ENCODE measurements at regions not wholly inside any gene's neighbourhood (a gene's known extent, or its start where the extent isn't known, plus 50 kb on each side); places are given as distances from the start of the nearest gene placed in this dataset.
A peak's percentile ranks its signal among the peaks of the same experiment; 100 is the strongest.
"Not testable (repeated sequence)": the region's sequence is repeated elsewhere in the genome, so short reads cannot be mapped to it uniquely, and the experiment has no call there.

DNA sequence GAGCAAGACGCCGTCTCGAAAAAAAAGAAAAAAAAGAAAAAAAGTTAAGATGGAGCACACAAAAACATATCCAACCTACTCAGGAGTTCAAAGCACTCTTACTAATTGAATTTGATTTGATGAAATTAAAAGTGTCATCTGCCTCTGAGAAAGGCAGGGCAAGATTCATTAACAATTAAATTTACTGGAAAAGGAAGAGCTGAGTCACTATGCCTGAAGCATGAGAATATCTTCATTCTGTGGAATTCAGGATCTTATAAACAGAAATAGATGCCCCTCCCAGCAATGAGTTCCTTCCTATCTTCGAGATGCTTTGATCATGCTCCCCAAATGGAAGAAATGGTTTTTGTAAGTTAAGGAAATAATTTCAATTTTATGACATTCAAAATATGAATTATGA, 61.0 kb upstream of the ST3GAL6 start:
- DNase-seq (ENCODE audit: low spot score): peak; percentile 20

DNA sequence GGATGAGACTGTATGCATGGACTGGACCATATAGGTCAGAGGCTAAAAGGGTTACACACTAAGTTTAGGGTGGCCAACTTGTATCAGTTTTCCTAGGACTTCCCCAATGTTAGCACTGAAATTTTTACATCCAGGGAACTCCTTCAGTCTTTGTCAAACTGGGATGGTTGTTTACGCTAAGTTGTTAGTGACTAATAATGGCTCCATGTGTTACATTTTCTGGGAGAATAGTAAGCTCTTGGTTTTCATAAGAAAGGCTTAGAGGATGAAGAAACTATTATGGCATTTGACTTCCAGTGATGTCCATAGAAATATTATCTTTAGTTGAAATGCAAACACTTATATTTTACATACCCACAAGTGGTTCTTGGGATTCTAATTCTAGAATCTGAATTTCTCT, 57.9 kb upstream of the ST3GAL6 start:
- no peak for DNase-seq (ENCODE audit: low spot score)

DNA sequence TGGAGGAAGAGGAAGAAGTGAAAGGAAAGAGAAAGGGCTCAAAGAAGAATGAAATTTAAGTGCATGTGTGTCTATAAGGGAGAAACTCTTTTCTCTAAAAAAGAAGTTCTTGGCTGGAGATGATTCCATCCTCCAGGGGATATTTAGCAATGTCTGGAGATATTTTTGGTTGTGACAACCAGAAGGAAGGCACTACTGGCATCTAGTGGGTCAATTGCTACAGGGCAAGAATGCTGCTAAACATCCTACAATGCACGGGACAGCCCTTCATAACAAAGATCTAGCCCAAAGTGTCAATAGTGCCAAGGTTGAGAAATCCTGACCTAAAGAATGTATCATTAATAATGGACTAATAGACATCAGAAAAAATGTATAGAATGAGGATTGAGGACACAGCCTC, 57.4 kb upstream of the ST3GAL6 start:
- DNase-seq (ENCODE audit: low spot score): no peak

DNA sequence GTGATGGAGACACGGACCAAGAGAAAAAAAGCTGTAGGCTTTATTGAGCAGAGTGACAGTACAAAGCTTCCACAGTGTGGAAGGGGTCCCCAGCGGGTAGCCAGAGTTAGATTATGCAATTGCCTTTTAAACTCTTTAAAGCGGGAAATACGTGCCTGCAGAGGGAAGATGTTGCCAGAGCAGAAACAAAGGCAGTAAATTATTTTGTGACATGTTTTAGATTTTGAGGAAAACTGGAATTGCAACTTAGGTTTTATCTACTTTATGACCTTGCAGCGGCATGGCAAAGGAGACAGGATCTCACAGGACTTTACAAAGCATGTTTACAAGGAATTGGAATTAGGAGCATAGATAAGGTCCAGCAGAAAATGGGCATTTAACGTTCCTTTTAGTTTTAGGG, 54.5 kb upstream of the ST3GAL6 start:
- DNase-seq (ENCODE audit: low spot score): peak; percentile 48

DNA sequence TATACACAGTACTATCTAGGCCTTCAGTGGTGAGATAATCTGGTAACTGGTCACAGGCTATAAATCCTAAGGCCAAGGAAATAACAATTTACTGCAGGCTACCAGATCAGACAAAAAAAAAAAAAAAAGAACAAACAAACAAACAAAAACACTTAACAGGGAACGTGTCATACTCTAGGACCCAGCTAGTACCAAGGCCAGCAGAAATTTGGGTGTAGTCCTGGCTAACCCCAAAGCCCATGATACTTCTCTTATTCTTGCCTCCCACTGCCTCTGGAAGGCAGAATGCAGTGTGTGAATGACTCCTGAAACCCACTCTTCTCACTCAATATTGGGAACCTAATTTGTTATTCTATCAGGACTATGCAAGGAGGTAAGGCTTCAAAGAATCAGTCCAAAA, 53.7 kb upstream of the ST3GAL6 start:
- no peak for DNase-seq (ENCODE audit: low spot score)

DNA sequence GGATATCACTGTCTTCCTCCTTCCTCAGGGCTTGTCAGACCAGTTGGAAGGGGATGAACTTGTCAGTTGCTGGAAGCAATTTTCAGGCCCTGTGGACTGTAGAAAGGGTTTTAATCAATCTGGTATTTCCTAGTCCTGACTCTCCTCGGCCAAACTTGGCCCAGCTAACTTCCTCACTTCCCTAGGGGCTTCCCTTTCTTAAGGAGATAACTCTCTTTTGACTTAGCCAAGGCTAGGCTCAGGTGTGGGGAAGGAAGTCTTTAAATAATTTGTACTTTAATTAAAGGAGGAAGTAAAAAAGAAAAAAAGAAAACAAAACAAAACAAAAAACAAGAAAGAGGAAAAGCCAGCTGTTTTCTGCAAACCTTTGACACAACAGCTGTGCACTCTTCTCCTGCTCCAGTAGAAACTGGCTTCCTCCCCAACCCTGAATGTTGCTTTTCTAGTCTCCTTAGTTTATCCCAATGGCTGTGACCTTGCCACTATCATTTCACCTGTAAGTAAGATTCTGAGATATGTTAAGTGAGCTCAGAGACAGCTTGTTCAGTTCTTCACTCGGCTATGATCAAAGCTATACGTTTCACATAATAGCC, 53.0 kb upstream of the ST3GAL6 start:
- DNase-seq (ENCODE audit: low spot score): no peak

DNA sequence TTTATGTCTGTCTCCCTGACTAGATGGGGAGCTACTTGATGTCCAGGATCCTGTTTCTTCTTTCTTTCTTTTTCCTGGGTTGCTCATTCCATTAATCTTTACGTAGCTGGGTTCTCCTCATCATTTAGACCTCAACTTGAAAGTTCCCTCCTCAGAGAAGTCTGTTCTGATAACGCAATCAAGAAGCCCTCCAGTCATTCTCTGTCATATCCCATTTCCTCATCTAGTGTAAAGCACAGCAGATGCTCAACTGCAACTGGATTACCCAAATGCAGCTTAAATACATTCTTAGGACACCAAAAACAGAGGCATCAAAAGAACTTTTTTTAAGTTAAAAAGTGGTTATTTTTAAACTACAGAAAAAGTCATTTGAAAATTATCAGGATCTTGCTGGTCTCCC, 51.7 kb upstream of the ST3GAL6 start:
- peak; percentile 92 for DNase-seq (ENCODE audit: low spot score)

DNA sequence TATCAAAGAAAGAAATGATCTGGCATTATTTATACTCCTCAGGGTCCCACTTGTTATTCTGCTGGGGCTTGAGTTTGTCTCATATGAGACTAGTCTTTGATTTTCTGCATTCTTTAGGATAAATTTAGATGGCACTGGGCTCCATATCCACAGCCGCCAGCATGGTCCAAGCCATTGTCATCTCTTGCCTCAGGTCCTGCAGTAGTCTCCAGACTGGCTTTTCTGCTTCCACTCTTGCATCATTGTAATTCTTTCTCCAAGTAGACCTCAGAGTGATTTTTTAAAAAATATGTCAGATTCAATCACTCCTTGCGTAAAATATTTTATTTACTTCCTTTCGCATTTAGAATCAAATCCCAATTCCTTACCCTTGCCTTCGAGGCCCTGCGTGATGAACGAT, 50.4 kb upstream of the ST3GAL6 start:
- DNase-seq (ENCODE audit: low spot score): no peak

DNA sequence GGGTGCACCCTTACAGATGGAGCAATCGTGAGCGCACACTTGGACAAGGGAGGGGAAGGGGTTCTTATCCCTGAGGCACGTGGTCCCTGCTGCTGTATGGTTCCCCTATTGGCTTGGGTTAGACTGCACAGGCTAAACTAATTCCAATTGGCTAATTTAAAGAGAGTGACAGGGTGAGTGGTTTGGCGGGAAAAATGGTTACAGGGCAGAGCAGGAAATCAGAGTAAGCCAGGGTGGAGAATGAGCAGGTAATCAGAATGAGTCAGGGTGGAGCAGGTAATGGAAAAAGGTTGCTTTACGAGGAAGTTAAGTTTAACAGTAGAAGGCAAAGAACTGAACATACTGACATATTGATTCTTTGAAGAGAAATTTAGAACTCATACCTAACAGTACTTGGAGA, 49.8 kb upstream of the ST3GAL6 start:
- DNase-seq (ENCODE audit: low spot score): not testable (repeated sequence)
